NCI-H146 treated with DMSO at 0.1 percent for 48 hours (cell line): ENCODE measurements at regions not wholly inside any gene's neighbourhood (a gene's known extent, or its start where the extent isn't known, plus 50 kb on each side); places are given as distances from the start of the nearest gene placed in this dataset.

Experiments
- DNase-seq: peaks from one replicate; lab custom pipeline; 2025; ENCODE audit not compliant: unreplicated experiment; lab: John Stamatoyannopoulos, UW

GRCh38 chr2:118791483-118791882 lies 56.0 kb downstream of the EN1 start:
- DNase-seq = no peak

GRCh38 chr2:118786746-118787145 lies 60.7 kb downstream of the EN1 start:
- no peak for DNase-seq

- DNase-seq = no peak
These were observed 62.6 kb downstream of the EN1 start for GRCh38 chr2:118784860-118785259.

GRCh38 chr2:118779362-118779761 lies 68.1 kb downstream of the EN1 start:
- no peak for DNase-seq

GRCh38 chr2:118774458-118775133 lies 72.9 kb downstream of the EN1 start:
- no peak for DNase-seq

GRCh38 chr2:118773826-118774225 lies 73.6 kb downstream of the EN1 start:
- no peak for DNase-seq

GRCh38 chr2:118772487-118773200 lies 74.8 kb downstream of the EN1 start:
- DNase-seq = no peak

- DNase-seq = no peak
These were observed 77.6 kb downstream of the EN1 start for GRCh38 chr2:118769707-118770400.

- no peak for DNase-seq
These were observed 80.6 kb downstream of the EN1 start for GRCh38 chr2:118766871-118767270.

- DNase-seq = no peak
These were observed 82.6 kb downstream of the EN1 start for GRCh38 chr2:118764855-118765254.

GRCh38 chr2:118763797-118764196 lies 83.7 kb downstream of the EN1 start:
- DNase-seq = no peak

GRCh38 chr2:118762290-118762689 lies 85.2 kb downstream of the EN1 start:
- DNase-seq = no peak

- DNase-seq = no peak
These were observed 85.7 kb downstream of the EN1 start for GRCh38 chr2:118761771-118762170.

- DNase-seq = no peak
These were observed 91.5 kb downstream of the EN1 start for GRCh38 chr2:118755901-118756300.

- DNase-seq = no peak
These were observed 92.1 kb downstream of the EN1 start for GRCh38 chr2:118755384-118755783.

GRCh38 chr2:118752762-118753429 lies 94.6 kb downstream of the EN1 start:
- no peak for DNase-seq

GRCh38 chr2:118750959-118751565 lies 96.4 kb downstream of the EN1 start:
- no peak for DNase-seq

- no peak for DNase-seq
These were observed 99.1 kb downstream of the EN1 start for GRCh38 chr2:118748245-118748885.

GRCh38 chr2:118747637-118748036 lies 99.8 kb downstream of the EN1 start:
- no peak for DNase-seq

- no peak for DNase-seq
These were observed 100.4 kb downstream of the EN1 start for GRCh38 chr2:118747066-118747465.
